GM19328 (cell line): ENCODE measurements at regions not wholly inside any gene's neighbourhood (a gene's known extent, or its start where the extent isn't known, plus 50 kb on each side); places are given as distances from the start of the nearest gene placed in this dataset.
"Not testable (repeated sequence)": the region's sequence is repeated elsewhere in the genome, so short reads cannot be mapped to it uniquely, and the experiment has no call there.

Experiments
- ATAC-seq: cut with Tn5 transposase; IDR thresholded peaks from one replicate; pipeline ENCODE4 v1.9.1; 2021; ENCODE audit warnings: mild to moderate bottlenecking, moderate library complexity; ENCODE audit not compliant: unreplicated experiment

- ATAC-seq = no peak
These were observed 375.5 kb upstream of the SLITRK5 start for GRCh38 chr13:87295636-87296035.

GRCh38 chr13:87302034-87302433 lies 369.1 kb upstream of the SLITRK5 start:
- ATAC-seq = no peak

DNA sequence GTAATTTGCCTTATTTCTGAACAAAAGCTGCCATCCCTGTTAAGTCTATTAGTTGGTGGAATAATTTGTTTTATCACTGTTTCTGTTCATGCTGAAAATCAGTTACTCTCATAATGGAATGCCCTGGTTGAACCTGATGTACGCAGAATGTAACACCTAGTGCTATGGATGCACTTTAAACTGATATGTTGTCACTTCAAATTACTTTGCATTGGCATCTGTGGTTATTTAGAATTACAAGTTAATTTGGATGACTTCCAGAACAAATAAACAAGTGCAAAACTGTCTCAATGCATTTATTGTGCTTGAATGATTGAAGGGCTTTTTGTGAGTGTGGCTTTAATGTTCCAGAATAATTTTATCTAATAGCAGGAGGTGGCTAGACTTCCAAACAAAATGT lies 368.2 kb upstream of the SLITRK5 start:
- no peak for ATAC-seq

DNA sequence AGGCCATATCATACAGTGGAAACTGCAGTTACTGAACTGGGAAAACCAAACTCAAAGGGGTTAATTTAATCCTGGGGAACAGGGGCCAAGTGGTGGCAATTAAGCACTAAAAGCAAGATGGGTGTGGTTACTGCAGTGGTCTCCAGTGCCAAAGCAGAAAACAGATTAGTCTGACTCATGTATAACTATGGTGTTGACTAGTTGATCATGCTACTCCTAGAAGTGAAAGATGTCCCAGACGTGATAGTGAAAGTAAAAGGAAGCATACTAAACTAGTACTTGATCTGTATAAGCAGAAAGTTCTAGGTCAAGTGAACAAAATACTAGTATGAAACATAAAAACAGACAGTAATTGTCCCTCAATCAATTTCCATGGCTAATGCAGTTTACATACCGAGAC lies 360.0 kb upstream of the SLITRK5 start:
- no peak for ATAC-seq

GRCh38 chr13:87314822-87315221 lies 356.3 kb upstream of the SLITRK5 start:
- ATAC-seq = no peak

DNA sequence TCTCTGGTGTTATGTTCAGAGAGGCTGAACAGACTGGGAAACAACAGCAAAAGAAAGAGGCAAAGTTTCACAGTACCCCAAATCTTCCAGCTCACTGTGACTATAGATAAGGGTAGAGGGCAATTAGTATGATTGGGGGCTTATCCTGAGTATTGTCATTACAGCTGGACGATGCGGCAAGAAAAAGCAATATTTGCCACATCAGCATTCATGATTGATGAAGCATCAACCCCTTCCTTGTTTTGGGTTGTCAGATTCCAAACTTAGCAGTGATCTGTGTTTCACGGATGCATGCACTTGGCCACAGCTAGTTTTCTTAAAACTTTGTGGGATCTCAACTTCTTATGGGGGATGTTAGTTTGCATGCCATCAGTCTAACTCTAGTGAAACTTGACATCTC lies 348.8 kb upstream of the SLITRK5 start:
- no peak for ATAC-seq

- ATAC-seq = no peak
These were observed 346.6 kb upstream of the SLITRK5 start for GRCh38 chr13:87324558-87324957.

DNA sequence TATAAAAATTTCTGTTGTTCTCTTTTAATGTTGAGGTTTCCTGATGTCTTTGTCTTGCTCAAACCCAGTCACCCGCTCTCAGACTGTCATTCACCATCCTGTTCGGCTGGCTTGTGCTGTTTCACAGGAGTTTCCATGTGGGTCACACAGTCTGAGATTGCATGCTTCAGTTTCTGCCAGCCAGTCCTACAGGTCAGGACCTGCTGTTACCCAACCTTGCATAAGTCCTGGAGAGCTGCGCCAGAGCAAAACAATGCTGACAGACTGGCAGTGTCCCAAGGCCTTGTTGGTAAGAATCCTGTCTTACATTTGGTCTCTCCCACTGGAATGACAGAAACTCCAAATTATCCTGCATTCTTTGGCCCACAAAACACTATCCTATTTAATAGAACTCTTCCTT lies 340.0 kb upstream of the SLITRK5 start:
- ATAC-seq = no peak

GRCh38 chr13:87333599-87333998 lies 337.6 kb upstream of the SLITRK5 start:
- ATAC-seq = no peak

DNA sequence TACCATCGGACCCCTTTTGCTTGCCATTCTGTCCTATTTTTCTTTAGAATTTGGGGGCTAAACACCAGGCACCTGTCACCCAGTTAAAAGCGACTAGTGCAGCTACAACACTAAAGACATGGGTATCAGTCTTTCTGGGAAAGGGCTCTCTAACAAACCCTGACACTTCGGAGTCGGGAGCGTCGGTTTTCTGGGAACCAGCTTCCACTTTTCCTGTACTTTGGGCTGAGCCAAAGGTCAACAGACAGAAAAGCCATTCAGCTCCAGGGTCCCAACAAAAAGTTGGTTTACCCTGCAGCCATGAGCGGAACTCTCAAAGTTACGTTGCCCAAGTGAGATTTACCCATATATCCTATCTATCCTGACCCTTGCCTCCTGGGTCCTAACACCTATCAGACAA lies 337.0 kb upstream of the SLITRK5 start:
- no peak for ATAC-seq

GRCh38 chr13:87336346-87336889 lies 334.8 kb upstream of the SLITRK5 start:
- not testable (repeated sequence) for ATAC-seq

- ATAC-seq = no peak
These were observed 327.0 kb upstream of the SLITRK5 start for GRCh38 chr13:87344176-87344575.

- no peak for ATAC-seq
These were observed 315.7 kb upstream of the SLITRK5 start for GRCh38 chr13:87355451-87355850.

DNA sequence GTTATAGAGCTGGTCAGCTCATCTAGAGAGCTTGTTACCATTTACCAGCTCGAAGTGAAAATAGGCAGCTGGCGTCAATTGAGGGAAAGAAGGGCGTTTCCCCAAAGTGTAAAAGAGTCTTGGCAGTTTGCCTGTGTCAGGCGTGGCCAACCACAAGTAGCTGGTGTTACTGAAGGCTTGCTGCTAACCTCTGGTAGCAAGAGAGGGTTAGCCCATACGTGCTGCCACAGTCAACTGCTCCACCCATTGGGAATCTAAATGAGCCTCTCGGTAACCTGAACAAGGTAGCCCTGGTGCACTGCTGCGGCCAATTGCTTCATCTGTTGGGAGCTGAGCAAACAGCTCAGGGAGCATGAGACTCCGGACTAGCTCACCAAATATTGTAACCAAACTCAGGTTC lies 314.9 kb upstream of the SLITRK5 start:
- ATAC-seq = no peak

DNA sequence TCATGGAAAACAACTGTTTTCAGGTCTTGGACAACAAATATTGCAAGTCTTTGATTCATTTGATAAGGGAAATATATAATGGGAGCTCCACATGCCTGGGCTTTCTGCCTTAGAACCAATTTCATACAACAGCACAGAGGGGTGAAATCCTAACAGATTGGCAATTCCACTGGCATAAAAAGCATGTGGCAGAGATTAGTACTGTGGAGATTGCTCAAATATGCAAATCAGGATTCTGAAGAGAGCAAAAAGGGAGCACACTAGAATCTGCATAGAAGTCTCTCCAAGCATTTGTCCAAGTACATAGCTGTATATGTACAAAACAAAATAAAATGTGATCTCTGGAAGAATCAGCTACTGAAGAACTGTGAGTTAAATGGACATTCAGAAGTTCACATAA lies 312.9 kb upstream of the SLITRK5 start:
- no peak for ATAC-seq

- no peak for ATAC-seq
These were observed 310.0 kb upstream of the SLITRK5 start for GRCh38 chr13:87361216-87361615.

GRCh38 chr13:87368639-87369038 lies 302.5 kb upstream of the SLITRK5 start:
- ATAC-seq = no peak

- no peak for ATAC-seq
These were observed 295.1 kb upstream of the SLITRK5 start for GRCh38 chr13:87376081-87376480.

DNA sequence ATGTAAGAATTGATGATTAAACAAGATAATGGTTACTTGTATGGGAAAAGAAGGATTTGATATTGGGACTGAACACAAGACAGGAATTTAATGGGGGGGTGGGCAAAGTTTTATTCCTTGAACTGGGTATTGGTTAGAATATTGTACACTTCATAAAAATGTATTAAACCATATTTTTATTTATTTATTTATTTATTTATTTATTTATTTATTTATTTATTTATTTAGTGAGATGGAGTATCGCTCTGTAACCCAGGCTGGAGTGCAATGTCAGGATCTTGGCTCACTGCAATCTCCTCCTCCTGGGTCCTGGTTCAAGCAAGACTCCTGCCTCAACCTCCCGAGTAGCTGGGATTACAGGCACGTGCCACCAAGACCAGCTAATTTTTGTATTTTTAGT lies 287.1 kb upstream of the SLITRK5 start:
- ATAC-seq = no peak

- no peak for ATAC-seq
These were observed 277.8 kb upstream of the SLITRK5 start for GRCh38 chr13:87393358-87393757.

DNA sequence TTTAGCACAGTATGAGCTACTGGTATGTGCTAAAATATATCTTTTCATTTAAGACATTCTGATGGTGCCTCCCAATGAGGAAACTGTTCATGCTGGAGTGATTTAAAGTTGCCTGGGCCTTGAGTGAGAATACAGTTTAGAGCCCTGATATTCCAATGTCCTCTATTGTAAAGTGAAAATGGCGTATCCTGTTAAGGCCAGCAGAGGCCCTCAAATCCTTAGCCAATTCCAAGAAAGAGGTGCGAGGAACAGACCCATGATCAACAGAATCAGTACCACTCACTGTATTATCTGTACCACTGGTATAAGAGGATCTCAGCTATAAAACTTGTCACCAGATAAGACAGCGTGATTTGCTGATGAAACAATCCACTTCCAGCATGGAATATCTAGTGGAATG lies 273.1 kb upstream of the SLITRK5 start:
- no peak for ATAC-seq

DNA sequence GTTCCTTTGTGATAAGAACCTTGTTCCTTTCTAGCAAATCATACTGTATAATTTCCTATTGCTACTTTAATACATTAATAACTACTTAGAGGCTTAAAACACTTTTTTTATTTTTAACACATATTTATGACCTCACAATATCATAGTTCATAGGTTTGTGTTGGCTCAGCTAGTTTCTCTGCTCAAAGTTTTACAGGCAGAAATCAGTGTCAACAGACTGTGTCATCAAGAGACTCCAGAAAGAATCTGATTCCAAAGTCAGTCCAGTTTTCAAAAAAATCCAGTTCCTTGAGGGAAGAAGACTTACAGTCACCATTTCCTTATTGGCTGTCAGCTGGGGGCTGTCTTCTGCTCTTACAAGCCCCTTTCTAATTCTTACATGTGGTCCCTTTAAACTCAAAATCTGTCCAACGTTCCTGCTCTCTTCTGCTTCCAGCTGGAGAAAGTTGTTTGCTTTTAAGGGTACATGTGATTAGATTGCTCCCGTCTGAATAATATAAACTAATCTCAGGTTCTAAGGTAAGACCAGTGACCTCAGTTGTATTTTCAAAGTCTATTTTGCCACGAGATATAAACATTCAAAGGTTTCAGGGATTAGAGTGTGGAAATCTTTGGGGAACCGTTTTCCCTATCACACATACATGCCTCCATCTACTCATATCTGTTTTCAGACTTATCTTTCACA lies 267.3 kb upstream of the SLITRK5 start:
- ATAC-seq = no peak

- no peak for ATAC-seq
These were observed 244.4 kb upstream of the SLITRK5 start for GRCh38 chr13:87426742-87427141.
